HL-60 (cell line): ENCODE measurements at regions not wholly inside any gene's neighbourhood (a gene's known extent, or its start where the extent isn't known, plus 50 kb on each side); places are given as distances from the start of the nearest gene placed in this dataset.

Experiments used
- GABPA ChIP-seq: IDR thresholded peaks from 2 replicates; pipeline ENCODE4 v1.6.1; 2012; ENCODE audit warnings: low read depth
- POLR2AphosphoS5 ChIP-seq: IDR thresholded peaks from 2 replicates; pipeline ENCODE4 v1.6.1; 2012; ENCODE audit warnings: low read depth
- REST ChIP-seq: IDR thresholded peaks from 2 replicates; pipeline ENCODE4 v1.6.1; 2012; ENCODE audit warnings: low read depth; ENCODE audit not compliant: insufficient replicate concordance
- SPI1 ChIP-seq: IDR thresholded peaks from 2 replicates; pipeline ENCODE4 v1.6.1; 2012; ENCODE audit warnings: low read depth, mild to moderate bottlenecking, borderline replicate concordance
- TF ChIP-seq, protein P1 (sequence below): IDR thresholded peaks from one replicate; pipeline ENCODE4 v1.5.1; 2011; ENCODE audit warnings: low read length, control low read depth, inconsistent platforms; ENCODE audit not compliant: insufficient read depth

- TF ChIP-seq, protein P1, sequence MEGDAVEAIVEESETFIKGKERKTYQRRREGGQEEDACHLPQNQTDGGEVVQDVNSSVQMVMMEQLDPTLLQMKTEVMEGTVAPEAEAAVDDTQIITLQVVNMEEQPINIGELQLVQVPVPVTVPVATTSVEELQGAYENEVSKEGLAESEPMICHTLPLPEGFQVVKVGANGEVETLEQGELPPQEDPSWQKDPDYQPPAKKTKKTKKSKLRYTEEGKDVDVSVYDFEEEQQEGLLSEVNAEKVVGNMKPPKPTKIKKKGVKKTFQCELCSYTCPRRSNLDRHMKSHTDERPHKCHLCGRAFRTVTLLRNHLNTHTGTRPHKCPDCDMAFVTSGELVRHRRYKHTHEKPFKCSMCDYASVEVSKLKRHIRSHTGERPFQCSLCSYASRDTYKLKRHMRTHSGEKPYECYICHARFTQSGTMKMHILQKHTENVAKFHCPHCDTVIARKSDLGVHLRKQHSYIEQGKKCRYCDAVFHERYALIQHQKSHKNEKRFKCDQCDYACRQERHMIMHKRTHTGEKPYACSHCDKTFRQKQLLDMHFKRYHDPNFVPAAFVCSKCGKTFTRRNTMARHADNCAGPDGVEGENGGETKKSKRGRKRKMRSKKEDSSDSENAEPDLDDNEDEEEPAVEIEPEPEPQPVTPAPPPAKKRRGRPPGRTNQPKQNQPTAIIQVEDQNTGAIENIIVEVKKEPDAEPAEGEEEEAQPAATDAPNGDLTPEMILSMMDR: no peak
- TF ChIP-seq POLR2AphosphoS5 (no peak), GABPA (no peak), REST (no peak), SPI1 (no peak)
Measured at GRCh38 chr2:195596840-195597239, 60.2 kb upstream of the SLC39A10 start.
